Brain microvascular endothelial cell (primary cell): ENCODE measurements at regions not wholly inside any gene's neighbourhood (a gene's known extent, or its start where the extent isn't known, plus 50 kb on each side); places are given as distances from the start of the nearest gene placed in this dataset.
A peak's percentile ranks its signal among the peaks of the same experiment; 100 is the strongest.

Experiments
- DNase-seq: peaks from one replicate; pipeline ENCODE4 v3.0.0-alpha.2; 2020
- H3K27ac ChIP-seq: fragments of 250-450 bp; sonication (Bioruptor Pico); 2 replicates; pipeline ENCODE4 v1.5.1; 2020; ENCODE audit warnings: mild to moderate bottlenecking, moderate library complexity
- H3K27me3 ChIP-seq: fragments of 250-450 bp; sonication (Bioruptor Pico); replicated peaks from 2 replicates; pipeline ENCODE4 v1.5.1; 2020; ENCODE audit warnings: mild to moderate bottlenecking
- H3K36me3 ChIP-seq: fragments of 250-450 bp; sonication (Bioruptor Pico); replicated peaks from 2 replicates; pipeline ENCODE4 v1.5.1; 2020; ENCODE audit warnings: mild to moderate bottlenecking
- H3K4me3 ChIP-seq: 2 replicates; pipeline ENCODE4 v1.5.1; 2011; ENCODE audit warnings: low read depth, mild to moderate bottlenecking, control low read depth, low read length, moderate library complexity
- CTCF ChIP-seq: IDR thresholded peaks from 2 replicates; pipeline ENCODE4 v1.5.1; 2011; ENCODE audit warnings: low read depth, mild to moderate bottlenecking, moderate library complexity, low read length, control low read depth, inconsistent platforms; ENCODE audit errors: missing control alignments
- in situ Hi-C: cut with HindIII; loops from 2 replicates; pipeline ENCODE4 v1.10.0; 2017; ENCODE audit warnings: low sequenced_read_pairs, low pct_ligation_motif_present

GRCh38 chr21:41630249-41630648 lies 122.3 kb upstream of the TMPRSS2 start:
- in situ Hi-C loops: no loop called here
- TF ChIP-seq CTCF: no peak
- peak overlapping the region; percentile 65 for H3K27ac ChIP-seq

GRCh38 chr21:41628256-41628655 lies 120.3 kb upstream of the TMPRSS2 start:
- in situ Hi-C loops: no loop called here
- Histone ChIP-seq H3K4me3 (no peak overlapping the region), H3K36me3 (no peaks in the 10 kb centered on the region), H3K27ac (no peak overlapping the region), H3K27me3 (no peaks in the 10 kb centered on the region)
- no peak for TF ChIP-seq CTCF
- DNase-seq: no peak

More at GRCh38 chr21:41630249-41630648, 122.3 kb upstream of the TMPRSS2 start:
- no peaks in the 10 kb centered on the region for H3K27me3 ChIP-seq
- no peak overlapping the region for H3K4me3 ChIP-seq
- H3K36me3 ChIP-seq: no peaks in the 10 kb centered on the region
- DNase-seq: peak; percentile 94

GRCh38 chr21:41627428-41627827 lies 119.5 kb upstream of the TMPRSS2 start:
- no peak overlapping the region for H3K27ac ChIP-seq

GRCh38 chr21:41626021-41626420 lies 118.1 kb upstream of the TMPRSS2 start:
- DNase-seq: no peak
- H3K36me3 ChIP-seq: no peaks in the 10 kb centered on the region

More at GRCh38 chr21:41627428-41627827, 119.5 kb upstream of the TMPRSS2 start:
- H3K27me3 ChIP-seq: no peaks in the 10 kb centered on the region
- H3K36me3 ChIP-seq: no peaks in the 10 kb centered on the region
- no peak for TF ChIP-seq CTCF
- DNase-seq: no peak
- no peak overlapping the region for H3K4me3 ChIP-seq
- in situ Hi-C loops: no loop called here

GRCh38 chr21:41625428-41625827 lies 117.5 kb upstream of the TMPRSS2 start:
- in situ Hi-C loops: no loop called here
- no peak overlapping the region for H3K27ac ChIP-seq
- no peak for TF ChIP-seq CTCF
- no peak for DNase-seq
- H3K4me3 ChIP-seq: no peak overlapping the region
- no peaks in the 10 kb centered on the region for H3K36me3 ChIP-seq
- no peaks in the 10 kb centered on the region for H3K27me3 ChIP-seq

More at GRCh38 chr21:41626021-41626420, 118.1 kb upstream of the TMPRSS2 start:
- in situ Hi-C loops: no loop called here
- H3K4me3 ChIP-seq: no peak overlapping the region
- no peaks in the 10 kb centered on the region for H3K27me3 ChIP-seq
- H3K27ac ChIP-seq: no peak overlapping the region
- no peak for TF ChIP-seq CTCF

- DNase-seq: no peak
- Histone ChIP-seq H3K27me3 (no peaks in the 10 kb centered on the region), H3K27ac (no peak overlapping the region), H3K36me3 (no peaks in the 10 kb centered on the region), H3K4me3 (no peak overlapping the region)
- in situ Hi-C loops: no loop called here
- no peak for TF ChIP-seq CTCF
These were observed 116.8 kb upstream of the TMPRSS2 start for GRCh38 chr21:41624674-41625310.
